ENCODE measurements at regions not wholly inside any gene's neighbourhood (a gene's known extent, or its start where the extent isn't known, plus 50 kb on each side); places are given as distances from the start of the nearest gene placed in this dataset.

DNA sequence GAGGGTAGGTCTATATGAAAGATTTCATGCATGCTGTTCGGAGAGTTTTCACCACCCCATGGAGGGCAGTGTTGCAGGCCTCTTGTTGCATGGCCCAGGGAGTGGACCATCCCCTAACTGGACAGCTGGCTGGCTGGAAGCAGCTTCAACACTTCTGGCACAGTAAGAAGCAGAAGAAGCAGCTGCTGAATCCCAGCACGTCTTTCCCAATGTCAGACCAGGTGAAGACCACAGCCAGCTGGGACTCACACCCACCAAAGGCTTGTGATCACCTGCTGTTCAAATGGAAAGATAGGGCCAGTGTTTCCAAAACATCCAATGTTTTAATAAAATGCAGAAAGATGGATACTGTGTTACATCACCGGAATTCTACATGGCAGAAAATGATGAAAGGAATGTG is 1423.6 kb downstream of the AACS start:
- H3K27ac ChIP-seq (ENCODE audit: low read depth, low read length): no peak overlapping the region
- H3K9me3 ChIP-seq (ENCODE audit: control insufficient read depth in 3 of 3, low read length in 3 of 3): peaks cover 0 to 4% (median 2%) of the 10 kb centered on the region in 3 donors
- no peaks in the 10 kb centered on the region for H3K36me3 ChIP-seq (ENCODE audit: control insufficient read depth in 3 of 3, insufficient read depth in 3 of 3, low read length in 3 of 3)
- no peak overlapping the region for H3K9ac ChIP-seq (ENCODE audit: low read depth in 1 of 3, low read length in 3 of 3)
- H3K4me1 ChIP-seq (ENCODE audit: control insufficient read depth in 3 of 3, insufficient read depth in 3 of 3, low read length in 3 of 3): no peaks in the 10 kb centered on the region
- no peak overlapping the region for H3K4me3 ChIP-seq (ENCODE audit: low read length in 3 of 3)
- no peaks in the 10 kb centered on the region for H3K27me3 ChIP-seq (ENCODE audit: control insufficient read depth in 3 of 3, insufficient read depth in 3 of 3, low read length in 3 of 3)

- Histone ChIP-seq H3K9me3 (ENCODE audit: control insufficient read depth in 3 of 3, low read length in 3 of 3) (peaks cover 0 to 4% (median 2%) of the 10 kb centered on the region in 3 donors), H3K27me3 (ENCODE audit: control insufficient read depth in 3 of 3, insufficient read depth in 3 of 3, low read length in 3 of 3) (no peaks in the 10 kb centered on the region), H3K27ac (ENCODE audit: low read depth, low read length) (no peak overlapping the region), H3K9ac (ENCODE audit: low read depth in 1 of 3, low read length in 3 of 3) (no peak overlapping the region), H3K36me3 (ENCODE audit: control insufficient read depth in 3 of 3, insufficient read depth in 3 of 3, low read length in 3 of 3) (no peaks in the 10 kb centered on the region), H3K4me3 (ENCODE audit: low read length in 3 of 3) (no peak overlapping the region), H3K4me1 (ENCODE audit: control insufficient read depth in 3 of 3, insufficient read depth in 3 of 3, low read length in 3 of 3) (no peaks in the 10 kb centered on the region)
Observed at GRCh38 chr12:126492181-126492580, 1426.9 kb downstream of the AACS start.

- Histone ChIP-seq H3K27me3 (ENCODE audit: control insufficient read depth in 3 of 3, insufficient read depth in 3 of 3, low read length in 3 of 3) (no peaks in the 10 kb centered on the region), H3K4me3 (ENCODE audit: low read length in 3 of 3) (no peak overlapping the region), H3K9me3 (ENCODE audit: control insufficient read depth in 3 of 3, low read length in 3 of 3) (peaks cover 0 to 4% (median 2%) of the 10 kb centered on the region in 3 donors), H3K9ac (ENCODE audit: low read depth in 1 of 3, low read length in 3 of 3) (no peak overlapping the region), H3K36me3 (ENCODE audit: control insufficient read depth in 3 of 3, insufficient read depth in 3 of 3, low read length in 3 of 3) (no peaks in the 10 kb centered on the region), H3K27ac (ENCODE audit: low read depth, low read length) (no peak overlapping the region), H3K4me1 (ENCODE audit: control insufficient read depth in 3 of 3, insufficient read depth in 3 of 3, low read length in 3 of 3) (no peaks in the 10 kb centered on the region)
Observed at GRCh38 chr12:126493366-126494108, 1428.3 kb downstream of the AACS start.

- no peaks in the 10 kb centered on the region for H3K4me1 ChIP-seq (ENCODE audit: control insufficient read depth in 3 of 3, insufficient read depth in 3 of 3, low read length in 3 of 3)
- H3K27me3 ChIP-seq (ENCODE audit: control insufficient read depth in 3 of 3, insufficient read depth in 3 of 3, low read length in 3 of 3): no peaks in the 10 kb centered on the region
- no peak overlapping the region for H3K27ac ChIP-seq (ENCODE audit: low read depth, low read length)
- no peak overlapping the region for H3K9ac ChIP-seq (ENCODE audit: low read depth in 1 of 3, low read length in 3 of 3)
- no peaks in the 10 kb centered on the region for H3K36me3 ChIP-seq (ENCODE audit: control insufficient read depth in 3 of 3, insufficient read depth in 3 of 3, low read length in 3 of 3)
- no peaks in the 10 kb centered on the region for H3K9me3 ChIP-seq (ENCODE audit: control insufficient read depth in 3 of 3, low read length in 3 of 3)
- H3K4me3 ChIP-seq (ENCODE audit: low read length in 3 of 3): no peak overlapping the region
Observed at GRCh38 chr12:126496201-126496600, 1431.0 kb downstream of the AACS start.

- Histone ChIP-seq H3K9me3 (ENCODE audit: control insufficient read depth in 3 of 3, low read length in 3 of 3) (peaks cover 0 to 2% (median 0%) of the 10 kb centered on the region in 3 donors), H3K27me3 (ENCODE audit: control insufficient read depth in 3 of 3, insufficient read depth in 3 of 3, low read length in 3 of 3) (no peaks in the 10 kb centered on the region), H3K9ac (ENCODE audit: low read depth in 1 of 3, low read length in 3 of 3) (no peak overlapping the region), H3K27ac (ENCODE audit: low read depth, low read length) (no peak overlapping the region), H3K4me3 (ENCODE audit: low read length in 3 of 3) (no peak overlapping the region), H3K36me3 (ENCODE audit: control insufficient read depth in 3 of 3, insufficient read depth in 3 of 3, low read length in 3 of 3) (no peaks in the 10 kb centered on the region), H3K4me1 (ENCODE audit: control insufficient read depth in 3 of 3, insufficient read depth in 3 of 3, low read length in 3 of 3) (no peaks in the 10 kb centered on the region)
Observed at GRCh38 chr12:126506426-126507182, 1441.4 kb downstream of the AACS start.

- H3K4me1 ChIP-seq (ENCODE audit: control insufficient read depth in 3 of 3, insufficient read depth in 3 of 3, low read length in 3 of 3): no peaks in the 10 kb centered on the region
- H3K9me3 ChIP-seq (ENCODE audit: control insufficient read depth in 3 of 3, low read length in 3 of 3): peaks cover 0 to 2% (median 0%) of the 10 kb centered on the region in 3 donors
- no peak overlapping the region for H3K9ac ChIP-seq (ENCODE audit: low read depth in 1 of 3, low read length in 3 of 3)
- H3K27me3 ChIP-seq (ENCODE audit: control insufficient read depth in 3 of 3, insufficient read depth in 3 of 3, low read length in 3 of 3): no peaks in the 10 kb centered on the region
- no peaks in the 10 kb centered on the region for H3K36me3 ChIP-seq (ENCODE audit: control insufficient read depth in 3 of 3, insufficient read depth in 3 of 3, low read length in 3 of 3)
- no peak overlapping the region for H3K27ac ChIP-seq (ENCODE audit: low read depth, low read length)
- no peak overlapping the region for H3K4me3 ChIP-seq (ENCODE audit: low read length in 3 of 3)
Observed at GRCh38 chr12:126507231-126507630, 1442.0 kb downstream of the AACS start.

GRCh38 chr12:126509572-126509971 is 1444.3 kb downstream of the AACS start:
- H3K9me3 ChIP-seq (ENCODE audit: control insufficient read depth in 3 of 3, low read length in 3 of 3): peaks cover 0 to 2% (median 0%) of the 10 kb centered on the region in 3 donors
- H3K27me3 ChIP-seq (ENCODE audit: control insufficient read depth in 3 of 3, insufficient read depth in 3 of 3, low read length in 3 of 3): no peaks in the 10 kb centered on the region
- no peak overlapping the region for H3K9ac ChIP-seq (ENCODE audit: low read depth in 1 of 3, low read length in 3 of 3)
- H3K27ac ChIP-seq (ENCODE audit: low read depth, low read length): no peak overlapping the region
- no peaks in the 10 kb centered on the region for H3K4me1 ChIP-seq (ENCODE audit: control insufficient read depth in 3 of 3, insufficient read depth in 3 of 3, low read length in 3 of 3)
- H3K36me3 ChIP-seq (ENCODE audit: control insufficient read depth in 3 of 3, insufficient read depth in 3 of 3, low read length in 3 of 3): no peaks in the 10 kb centered on the region
- H3K4me3 ChIP-seq (ENCODE audit: low read length in 3 of 3): no peak overlapping the region

GRCh38 chr12:126510630-126511029 is 1445.4 kb downstream of the AACS start:
- Histone ChIP-seq H3K4me3 (ENCODE audit: low read length in 3 of 3) (no peak overlapping the region), H3K9me3 (ENCODE audit: control insufficient read depth in 3 of 3, low read length in 3 of 3) (peaks cover 0 to 2% (median 0%) of the 10 kb centered on the region in 3 donors), H3K27ac (ENCODE audit: low read depth, low read length) (no peak overlapping the region), H3K9ac (ENCODE audit: low read depth in 1 of 3, low read length in 3 of 3) (no peak overlapping the region), H3K27me3 (ENCODE audit: control insufficient read depth in 3 of 3, insufficient read depth in 3 of 3, low read length in 3 of 3) (no peaks in the 10 kb centered on the region), H3K4me1 (ENCODE audit: control insufficient read depth in 3 of 3, insufficient read depth in 3 of 3, low read length in 3 of 3) (no peaks in the 10 kb centered on the region), H3K36me3 (ENCODE audit: control insufficient read depth in 3 of 3, insufficient read depth in 3 of 3, low read length in 3 of 3) (no peaks in the 10 kb centered on the region)

- Histone ChIP-seq H3K36me3 (ENCODE audit: control insufficient read depth in 3 of 3, insufficient read depth in 3 of 3, low read length in 3 of 3) (no peaks in the 10 kb centered on the region), H3K27ac (ENCODE audit: low read depth, low read length) (no peak overlapping the region), H3K4me3 (ENCODE audit: low read length in 3 of 3) (no peak overlapping the region), H3K9ac (ENCODE audit: low read depth in 1 of 3, low read length in 3 of 3) (no peak overlapping the region), H3K27me3 (ENCODE audit: control insufficient read depth in 3 of 3, insufficient read depth in 3 of 3, low read length in 3 of 3) (no peaks in the 10 kb centered on the region), H3K4me1 (ENCODE audit: control insufficient read depth in 3 of 3, insufficient read depth in 3 of 3, low read length in 3 of 3) (no peaks in the 10 kb centered on the region), H3K9me3 (ENCODE audit: control insufficient read depth in 3 of 3, low read length in 3 of 3) (no peaks in the 10 kb centered on the region)
Observed at GRCh38 chr12:126512916-126513913, 1448.0 kb downstream of the AACS start.

Data from skeletal muscle tissue (tissue), 3 donors.